HT1080 (cell line): ENCODE measurements at regions not wholly inside any gene's neighbourhood (a gene's known extent, or its start where the extent isn't known, plus 50 kb on each side); places are given as distances from the start of the nearest gene placed in this dataset.
"Not testable (repeated sequence)": the region's sequence is repeated elsewhere in the genome, so short reads cannot be mapped to it uniquely, and the experiment has no call there.

Experiments
- DNase-seq: peaks from one replicate; pipeline ENCODE4 v3.0.0-alpha.2; 2015; ENCODE audit warnings: low read depth

DNA sequence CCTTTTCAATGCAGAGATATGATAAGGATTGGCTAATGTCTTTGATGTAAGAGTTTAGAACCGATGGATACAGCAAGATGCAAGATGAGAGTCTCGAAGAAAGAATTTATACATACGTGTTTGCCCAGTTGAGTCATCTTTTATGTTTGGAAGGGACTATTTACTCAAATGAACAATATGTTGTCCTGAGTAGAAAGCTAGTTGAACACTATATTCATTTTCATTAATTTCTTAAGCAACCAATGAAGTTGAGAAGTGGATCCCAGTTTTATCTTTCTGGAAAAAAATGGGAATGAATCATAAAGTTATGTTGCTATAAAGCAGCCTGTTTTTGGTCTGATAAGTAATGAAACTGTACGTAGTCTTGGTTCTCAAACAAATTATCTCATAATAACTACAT lies 1431.7 kb upstream of the FLRT2 start:
- DNase-seq = no peak

DNA sequence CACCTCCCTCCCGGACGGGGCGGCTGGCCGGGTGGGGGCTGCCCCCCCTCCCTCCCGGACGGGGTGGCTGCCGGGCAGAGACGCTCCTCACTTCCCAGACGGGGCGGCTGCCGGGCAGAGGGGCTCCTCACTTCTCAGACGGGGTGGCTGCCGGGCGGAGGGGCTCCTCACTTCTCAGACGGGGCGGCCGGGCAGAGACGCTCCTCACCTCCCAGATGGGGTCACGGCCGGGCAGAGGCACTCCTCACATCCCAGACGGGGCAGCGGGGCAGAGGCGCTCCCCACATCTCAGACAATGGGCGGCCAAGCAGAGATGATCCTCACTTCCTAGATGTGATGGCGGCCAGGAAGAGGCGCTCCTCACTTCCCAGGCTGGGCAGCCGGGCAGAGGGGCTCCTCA lies 1430.4 kb upstream of the FLRT2 start:
- DNase-seq = not testable (repeated sequence)

DNA sequence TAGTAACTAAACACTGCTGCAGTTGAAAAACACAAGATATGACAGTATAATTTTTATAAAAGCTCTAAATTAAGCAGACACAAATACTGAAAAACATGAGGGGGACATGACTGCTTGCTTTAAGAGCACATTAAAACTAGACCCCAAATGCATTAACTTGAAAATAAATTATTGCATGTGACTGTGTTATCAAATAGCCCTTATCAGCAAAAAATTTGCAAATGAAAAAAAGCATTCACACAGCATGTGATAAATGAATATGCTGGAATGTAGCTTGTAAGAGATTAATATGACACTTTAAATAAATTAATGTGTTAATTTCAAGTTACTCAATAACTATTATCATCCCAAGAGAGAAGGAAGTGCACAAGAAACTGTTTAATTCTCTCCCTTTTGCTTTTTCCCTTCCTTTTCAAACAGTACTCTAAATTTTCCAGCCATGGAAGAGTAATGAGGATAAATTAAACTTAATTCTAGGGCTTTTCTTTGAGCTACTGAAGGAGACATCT lies 1422.1 kb upstream of the FLRT2 start:
- no peak for DNase-seq

DNA sequence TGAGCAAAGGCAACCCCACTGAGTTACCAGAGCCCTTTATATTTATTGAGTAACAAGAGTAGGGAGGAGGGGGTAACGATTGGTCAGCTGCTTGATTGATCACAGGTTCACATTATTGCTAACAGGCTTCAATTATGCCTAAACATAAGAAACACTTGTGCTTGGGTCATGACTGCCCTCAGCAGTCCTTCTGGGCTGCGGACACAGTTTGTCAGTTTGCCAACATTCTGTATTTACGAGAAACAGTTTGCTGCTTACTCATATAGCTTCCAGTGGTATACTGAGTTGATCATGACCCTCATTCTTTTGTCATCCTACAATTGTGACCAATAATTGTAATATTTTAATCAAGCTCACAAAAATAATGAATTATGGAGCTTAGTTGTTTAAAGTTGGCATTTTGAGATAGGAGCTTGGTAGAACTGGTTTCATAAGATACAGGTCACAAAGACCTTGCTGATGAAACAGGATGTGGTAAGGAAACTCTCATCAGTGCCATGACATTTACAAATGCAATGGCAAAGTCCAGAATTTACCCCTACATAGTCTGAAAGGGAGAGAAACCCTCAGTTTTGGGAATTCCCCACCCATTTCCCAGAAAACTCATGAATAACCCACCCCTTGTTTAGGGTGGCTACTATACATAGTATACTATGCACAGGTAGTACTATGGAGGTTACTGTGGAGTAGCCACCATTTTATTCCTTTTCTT lies 1421.0 kb upstream of the FLRT2 start:
- DNase-seq = peak; percentile 48

DNA sequence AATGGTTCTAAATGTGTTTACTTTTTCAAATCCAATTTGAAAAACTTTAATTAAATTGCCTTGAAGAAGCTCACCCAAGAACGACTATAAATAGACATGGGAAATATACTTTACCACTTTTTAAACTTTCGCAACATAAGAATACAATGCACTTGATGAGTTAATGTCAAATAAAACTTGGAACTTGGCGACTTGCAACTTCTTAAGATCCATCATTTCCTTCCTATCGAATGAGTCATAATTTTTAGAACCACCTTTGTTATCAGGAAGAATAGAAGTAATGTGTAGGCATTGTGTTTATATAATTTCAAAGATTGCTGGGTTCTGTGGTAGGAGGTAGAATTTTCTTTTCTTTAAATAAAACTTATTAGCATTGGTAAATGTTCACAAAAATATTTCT lies 1417.4 kb upstream of the FLRT2 start:
- DNase-seq = peak; percentile 64

DNA sequence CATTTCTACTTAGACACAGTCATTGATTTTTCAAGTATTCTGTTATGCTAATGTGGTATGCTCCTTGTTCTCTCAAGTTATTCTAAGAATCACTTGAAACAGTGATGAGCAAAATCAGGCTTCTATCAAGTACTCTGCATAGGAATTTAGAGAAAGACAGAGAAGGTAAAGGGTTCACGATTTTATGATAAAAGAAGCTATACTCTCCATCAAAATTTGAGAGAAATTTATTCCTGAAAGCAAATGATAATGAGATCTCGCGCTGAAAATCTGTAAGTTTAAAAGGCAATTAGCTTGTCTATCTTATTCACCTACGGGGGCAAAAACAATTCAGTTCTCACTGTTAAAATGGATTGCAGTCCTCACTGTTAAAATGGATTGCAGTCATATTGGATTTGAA lies 1404.3 kb upstream of the FLRT2 start:
- no peak for DNase-seq

DNA sequence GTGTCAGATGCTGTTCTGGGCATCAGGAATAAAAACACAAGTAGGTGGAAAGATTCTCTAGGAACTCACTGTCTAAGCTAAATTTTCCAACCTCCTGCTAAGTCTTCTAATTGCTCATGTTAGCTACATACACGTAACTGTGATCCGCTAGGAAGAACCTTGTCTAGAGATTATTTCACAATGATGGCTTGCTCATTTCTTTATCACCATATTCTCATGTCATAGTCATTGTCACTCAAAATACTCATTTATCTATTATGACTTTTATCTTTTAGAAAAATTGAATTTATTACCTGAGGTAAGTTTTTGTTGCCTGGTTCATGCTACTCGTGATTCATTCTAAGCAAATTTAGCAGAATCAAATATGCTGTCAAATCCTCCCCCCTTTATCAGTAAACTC lies 1402.4 kb upstream of the FLRT2 start:
- no peak for DNase-seq

DNA sequence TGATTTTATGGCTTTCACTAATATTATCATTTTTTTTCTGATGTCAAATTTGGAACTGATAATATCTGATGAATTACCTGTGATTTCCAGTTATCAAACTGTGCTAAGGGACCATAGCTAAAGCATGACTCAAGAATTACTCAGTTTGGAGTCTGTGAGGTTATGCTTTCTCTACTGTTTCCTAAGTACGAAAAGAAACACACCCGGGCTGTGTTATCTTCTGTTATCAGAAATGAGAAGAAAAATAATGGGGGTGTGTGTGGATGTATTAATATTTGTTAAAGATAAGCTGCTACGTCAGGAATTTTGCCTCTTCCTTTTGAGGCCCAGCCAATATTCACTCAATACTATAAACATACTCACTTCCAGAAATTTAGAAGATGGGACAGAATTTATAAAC lies 1401.9 kb upstream of the FLRT2 start:
- DNase-seq = no peak

DNA sequence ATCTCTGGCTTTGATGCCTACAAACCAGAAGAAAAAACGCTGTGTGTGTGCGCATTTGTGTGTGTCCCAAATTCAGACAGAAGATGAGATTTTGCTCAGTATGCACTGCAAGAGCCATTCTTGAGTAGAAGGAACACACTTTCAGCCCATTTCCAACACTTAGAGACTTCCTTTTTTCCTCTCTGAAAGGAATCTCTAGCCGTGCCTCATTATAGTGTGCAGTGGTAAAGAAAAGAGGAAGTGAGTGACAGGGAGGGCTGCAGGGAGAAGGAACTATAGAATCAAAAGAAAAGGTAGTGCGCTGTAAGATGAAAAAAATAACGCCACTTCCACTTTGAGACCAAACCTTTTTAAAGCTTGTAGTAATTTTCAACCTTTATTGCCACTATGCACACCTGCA lies 1400.9 kb upstream of the FLRT2 start:
- DNase-seq = no peak

DNA sequence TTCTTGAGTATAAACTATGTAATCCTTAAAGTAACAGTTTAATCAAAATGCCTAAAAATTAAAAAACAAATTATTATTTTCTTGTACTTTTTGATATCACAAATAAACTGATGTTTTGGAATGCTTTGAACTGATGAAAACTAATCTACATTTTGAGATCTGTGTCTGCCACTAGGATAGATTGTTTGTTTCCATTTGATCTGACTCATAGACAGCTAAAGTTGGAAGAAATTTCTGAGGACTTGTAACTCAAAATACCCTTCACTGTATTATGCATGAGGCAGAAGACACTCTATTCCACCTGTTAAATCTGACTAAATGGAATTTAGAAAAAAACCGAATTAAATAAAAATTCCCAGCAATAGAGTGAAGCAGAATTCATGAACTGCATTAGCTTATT lies 1400.0 kb upstream of the FLRT2 start:
- DNase-seq = no peak

DNA sequence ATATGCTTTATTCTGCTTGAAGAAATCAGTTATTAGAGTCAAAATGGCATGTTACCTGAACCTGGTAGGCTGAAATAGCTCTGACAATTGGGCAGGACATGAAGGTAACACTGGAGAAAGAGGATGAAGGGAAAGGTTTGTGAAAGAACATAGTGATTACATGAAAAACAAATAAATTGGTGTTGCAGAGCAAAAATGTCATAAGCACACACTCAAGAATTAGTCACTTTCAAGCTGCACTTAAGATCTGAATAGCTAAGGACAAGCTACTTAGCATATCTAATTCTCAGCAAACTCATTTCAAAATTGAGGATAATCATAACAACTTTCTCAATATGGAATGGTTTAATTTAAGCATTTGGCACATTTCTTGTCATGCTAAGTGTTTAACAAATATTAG lies 1398.0 kb upstream of the FLRT2 start:
- no peak for DNase-seq

DNA sequence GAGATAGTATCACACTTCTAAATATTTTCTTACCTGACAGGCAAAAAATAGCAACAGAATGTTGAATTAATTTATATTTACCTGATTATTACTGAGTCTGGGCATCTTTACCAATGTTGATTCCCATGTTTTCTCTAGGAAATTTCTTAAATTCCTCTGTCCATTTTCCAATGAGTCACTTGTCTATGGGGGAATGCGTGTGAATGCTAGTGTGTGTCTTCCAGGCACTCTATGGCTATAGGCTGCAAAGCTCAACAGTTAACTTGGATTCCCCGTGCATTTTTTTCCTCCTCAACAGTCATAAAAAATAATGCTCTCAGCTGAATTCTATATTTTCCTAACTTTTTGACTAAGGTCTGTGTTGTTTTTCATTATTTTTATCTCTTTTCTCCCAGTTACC lies 1385.8 kb upstream of the FLRT2 start:
- peak; percentile 11 for DNase-seq

DNA sequence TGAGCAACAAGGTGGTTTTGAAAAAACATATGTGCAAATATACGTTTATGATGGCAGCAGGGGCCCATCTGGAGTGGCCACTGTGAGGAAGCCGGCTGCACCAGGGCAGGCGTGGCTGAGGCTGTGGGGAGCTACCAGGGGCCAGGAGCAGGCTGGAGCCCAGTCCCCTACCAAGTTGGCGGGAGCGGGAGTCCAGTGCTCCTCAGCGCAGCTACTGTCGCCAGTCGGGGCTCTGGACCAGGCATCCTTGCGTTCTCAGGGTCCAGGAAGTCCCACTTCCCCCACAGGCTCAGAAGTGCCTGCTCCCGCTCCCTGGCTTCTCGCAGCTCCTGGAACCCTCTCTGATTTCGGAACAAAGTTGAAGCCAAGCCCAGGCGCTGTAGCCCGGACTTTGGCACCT lies 1377.5 kb upstream of the FLRT2 start:
- no peak for DNase-seq

DNA sequence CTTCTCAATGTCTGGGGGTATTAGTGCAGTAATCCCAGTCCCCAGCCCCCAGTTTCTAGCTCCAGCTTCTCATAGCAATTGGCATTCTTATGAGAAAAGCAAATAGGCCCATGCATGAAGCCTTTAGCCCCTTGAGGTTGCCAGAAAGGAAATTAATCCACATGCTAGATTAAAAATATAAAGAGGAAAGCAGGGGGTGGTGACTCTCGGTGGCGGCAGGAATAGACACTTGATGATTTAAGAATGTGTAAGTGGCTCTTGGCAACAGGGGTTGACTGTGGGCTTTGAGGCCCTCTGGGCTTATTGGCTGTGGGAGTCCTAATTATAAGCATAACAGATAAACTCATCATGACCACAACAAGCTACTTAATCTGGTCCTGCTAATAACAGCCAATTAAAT lies 1367.3 kb upstream of the FLRT2 start:
- DNase-seq = no peak

DNA sequence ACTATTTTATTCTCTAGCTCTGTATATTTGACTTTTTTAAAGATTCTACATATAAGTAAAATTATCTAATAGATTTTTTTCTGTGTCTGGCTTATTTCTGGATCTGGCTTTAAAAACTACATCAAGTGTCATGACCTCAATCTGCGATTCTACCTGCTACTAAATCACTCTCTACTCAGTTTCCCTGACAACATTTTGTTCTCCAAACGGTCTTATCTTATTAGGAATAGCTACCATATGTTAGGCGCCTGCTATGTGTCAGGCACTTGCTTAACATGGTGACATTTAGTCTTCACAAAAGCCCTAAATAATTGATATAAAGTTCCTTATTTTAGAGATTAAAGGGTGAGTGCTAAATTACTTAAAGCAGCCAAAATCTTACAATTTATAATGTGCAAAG lies 1362.9 kb upstream of the FLRT2 start:
- no peak for DNase-seq

DNA sequence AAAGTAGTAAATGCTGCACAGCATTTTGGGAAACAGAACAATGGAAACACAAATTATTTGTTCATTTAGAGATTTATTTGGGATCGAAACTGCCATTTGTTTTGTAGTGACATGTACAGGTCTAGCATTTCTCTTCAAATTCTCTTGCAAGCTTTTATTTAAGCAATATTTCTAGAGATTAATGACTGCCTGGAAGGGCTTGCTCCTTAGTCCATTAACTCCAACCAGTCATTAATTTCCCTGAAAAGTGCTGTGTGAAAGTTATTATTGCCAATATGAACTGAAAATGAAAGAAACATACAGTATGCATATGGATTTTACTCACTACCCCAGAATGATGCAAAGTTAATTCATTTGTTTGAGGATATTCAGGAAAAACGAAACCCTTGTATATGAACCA lies 1349.6 kb upstream of the FLRT2 start:
- no peak for DNase-seq

DNA sequence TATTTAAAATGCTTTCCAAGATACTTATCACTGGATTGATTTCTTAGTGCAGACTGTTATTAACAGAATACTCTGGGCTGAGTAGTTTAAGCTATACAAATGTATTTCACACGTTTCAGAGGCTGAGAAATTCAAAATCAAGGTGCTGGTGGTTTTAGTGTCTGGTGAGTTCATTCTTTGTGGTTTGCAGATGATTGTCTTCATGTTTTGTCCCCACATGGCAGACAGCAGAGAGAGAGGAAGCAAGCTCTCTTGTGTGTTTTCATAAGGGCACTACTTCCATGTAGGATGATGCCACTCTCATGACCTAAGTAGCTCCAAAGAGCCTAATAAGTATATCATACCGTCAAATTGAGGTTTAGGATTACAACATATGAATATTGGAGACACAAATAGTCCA lies 1348.9 kb upstream of the FLRT2 start:
- DNase-seq = peak; percentile 15

DNA sequence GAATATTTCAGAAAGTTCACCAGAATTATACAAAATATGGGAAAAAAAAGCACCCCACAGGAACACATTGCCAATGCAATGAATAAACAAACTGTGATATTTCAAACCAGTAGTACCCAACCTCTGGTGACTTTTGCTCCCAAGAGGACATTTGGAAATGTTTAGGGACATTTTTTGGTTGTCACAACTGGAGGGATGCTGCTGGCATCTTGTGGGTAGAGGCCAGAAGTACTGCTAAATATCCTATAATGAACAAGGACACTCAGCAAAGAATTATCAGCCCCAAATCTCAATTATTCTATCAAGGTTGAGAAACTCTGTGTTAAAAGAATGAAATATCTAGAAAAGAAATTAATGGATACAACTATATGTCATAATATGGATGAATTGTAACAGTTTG lies 1334.4 kb upstream of the FLRT2 start:
- DNase-seq = no peak

DNA sequence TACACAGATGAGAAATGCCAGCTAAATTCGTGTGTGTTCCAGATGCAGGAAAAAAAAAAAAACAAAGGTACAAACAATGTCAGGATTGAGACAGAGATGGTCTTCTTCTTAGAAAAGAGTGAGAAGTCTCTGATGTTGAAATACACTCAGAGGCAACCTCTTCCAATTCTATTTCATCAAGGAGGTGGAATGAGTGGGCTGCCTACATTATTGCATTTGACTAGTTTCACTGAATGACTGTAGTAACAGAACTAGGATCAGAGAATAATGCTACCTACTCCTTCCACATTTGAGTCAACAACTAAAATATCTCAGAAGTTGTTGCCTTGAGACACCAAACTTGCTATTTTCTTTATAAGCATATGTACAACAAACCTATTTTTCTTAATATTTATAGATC lies 1332.2 kb upstream of the FLRT2 start:
- no peak for DNase-seq

DNA sequence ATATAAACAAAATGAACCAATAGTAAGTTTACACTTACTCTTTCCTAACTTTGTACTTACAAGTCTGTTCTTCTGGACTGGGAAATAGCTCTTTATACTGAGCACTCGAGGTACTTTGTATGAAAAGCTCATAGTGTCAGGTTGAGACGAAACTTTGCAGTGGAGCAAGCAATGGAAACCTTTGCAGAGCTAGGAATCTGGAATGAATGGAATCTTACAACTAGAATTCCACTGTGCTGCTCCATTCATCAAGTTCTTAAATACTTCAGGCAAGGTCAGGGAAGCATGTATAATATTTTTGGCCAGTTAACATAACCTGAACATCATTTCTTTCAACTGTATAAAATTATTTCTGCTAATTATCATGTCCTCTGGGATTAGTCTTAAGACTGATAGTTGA lies 1327.5 kb upstream of the FLRT2 start:
- no peak for DNase-seq

DNA sequence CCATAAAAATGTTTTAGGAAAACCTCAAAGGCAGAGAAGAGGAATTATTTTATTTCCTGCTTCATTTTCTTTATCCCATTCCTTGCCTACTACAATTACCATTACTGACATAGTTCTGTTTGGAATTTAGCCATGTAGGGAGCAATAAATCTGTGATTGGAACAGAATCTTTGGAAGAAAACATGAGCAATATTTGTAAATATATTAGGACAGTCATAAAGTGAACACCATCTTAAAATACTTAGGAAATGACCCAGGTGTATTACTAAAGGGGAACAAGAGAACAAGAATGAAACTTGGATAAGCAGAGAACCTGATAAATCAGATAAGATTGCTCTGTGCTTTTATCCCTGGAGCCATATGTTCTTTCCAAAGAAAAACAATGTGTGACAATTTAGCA lies 1326.0 kb upstream of the FLRT2 start:
- DNase-seq = no peak

DNA sequence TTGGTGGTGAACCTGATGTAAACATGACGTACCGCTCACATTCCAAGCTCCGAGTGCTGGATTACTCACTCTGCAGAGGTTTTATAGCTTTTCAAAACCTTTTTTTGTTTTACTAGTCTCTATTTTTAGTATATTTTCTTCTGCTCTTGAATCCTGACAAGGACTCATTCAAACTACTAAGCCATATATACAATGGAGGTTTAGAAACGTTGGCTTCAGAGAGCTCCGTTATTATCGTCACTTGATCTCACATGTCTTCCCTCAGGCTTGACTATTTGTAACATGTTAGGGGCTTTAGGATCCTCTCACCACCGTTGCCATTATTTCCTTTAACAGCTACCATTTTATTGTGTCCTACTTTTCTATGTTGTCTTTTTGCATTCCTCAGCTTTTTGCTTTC lies 1321.5 kb upstream of the FLRT2 start:
- peak; percentile 21 for DNase-seq

DNA sequence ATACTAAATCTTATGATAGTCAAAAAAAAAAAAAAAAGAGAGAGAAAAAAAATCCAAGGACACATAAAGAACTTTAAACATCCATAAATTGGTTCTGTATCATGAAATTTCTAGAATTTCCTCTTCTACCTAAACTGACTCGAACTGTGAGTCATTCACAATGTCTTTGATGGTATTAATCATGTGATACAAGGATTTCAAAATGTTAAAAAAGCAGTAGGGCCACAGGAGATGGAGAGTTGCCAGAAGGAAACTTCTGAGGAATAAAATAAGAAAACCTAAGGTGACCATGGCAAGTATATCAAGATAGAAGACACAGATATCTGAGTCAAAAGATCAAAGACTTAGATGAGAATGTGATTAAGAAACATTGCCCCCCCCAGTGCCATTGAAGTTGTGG lies 1320.9 kb upstream of the FLRT2 start:
- peak; percentile 2 for DNase-seq

DNA sequence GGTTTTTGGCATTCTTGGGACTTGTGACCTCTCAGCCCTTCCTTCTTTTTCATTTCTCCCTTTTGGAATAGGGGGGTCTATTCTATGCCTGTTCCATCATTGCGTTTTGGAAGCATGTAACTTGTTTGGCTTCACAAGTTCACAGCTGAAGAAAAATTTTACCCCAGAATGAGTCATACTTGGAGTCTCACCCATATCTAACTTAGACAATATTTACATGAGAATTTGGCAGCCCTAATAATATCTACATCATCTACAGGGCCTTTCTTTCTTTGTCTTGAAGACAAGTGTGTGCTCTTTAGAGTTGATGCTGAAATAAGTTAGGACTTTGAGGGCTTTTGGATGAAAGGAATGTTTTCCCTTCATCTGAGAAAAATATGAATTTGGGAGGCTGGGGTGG lies 1312.9 kb upstream of the FLRT2 start:
- no peak for DNase-seq
